ENCODE measurements at regions not wholly inside any gene's neighbourhood (a gene's known extent, or its start where the extent isn't known, plus 50 kb on each side); places are given as distances from the start of the nearest gene placed in this dataset.
A peak's percentile ranks its signal among the peaks of the same experiment; 100 is the strongest.

DNA sequence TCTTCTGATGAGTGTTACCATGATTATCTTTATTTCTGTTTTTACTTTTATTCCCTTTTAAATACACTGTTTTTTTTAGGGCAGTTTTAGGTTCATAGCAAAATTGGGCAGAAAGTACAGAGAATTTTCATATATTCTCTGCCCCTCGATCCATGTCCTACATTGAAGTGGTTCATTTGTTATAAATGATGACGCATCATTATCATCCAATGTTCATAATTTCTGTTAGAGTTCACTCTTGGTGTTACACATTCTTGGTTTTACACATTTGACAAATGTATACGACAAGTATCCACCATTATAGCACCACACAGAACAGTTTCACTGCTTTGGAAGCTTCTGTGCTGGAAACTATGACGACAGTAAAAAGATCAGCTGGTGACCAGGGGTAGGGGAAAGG lies 578.1 kb upstream of the AADAT start:
- no peak overlapping the region for H3K4me3 ChIP-seq
- no peaks in the 10 kb centered on the region for H3K36me3 ChIP-seq (ENCODE audit: control insufficient read depth, insufficient read depth, low read length)
- no peaks in the 10 kb centered on the region for H3K4me1 ChIP-seq (replicated peaks in 1 of 2; ENCODE audit: control insufficient read depth in 2 of 2, insufficient read depth in 2 of 2, low read length in 2 of 2)
- FAIRE-seq (no peak), DNase-seq (ENCODE audit: extremely low read depth in 1 of 4, low spot score in 3 of 4) (no peak), ATAC-seq (no peak)
- in situ Hi-C loops (cut with MboI) (no loop called here), intact Hi-C loops (cut with micrococcal nuclease) (no loop called here)
- H4K20me1 ChIP-seq (replicated peaks; ENCODE audit: control insufficient read depth, insufficient read depth, low read length) = no peaks in the 10 kb centered on the region
- POLR2A ChIA-PET = no interaction called here
- H3K9me3 ChIP-seq (replicated peaks; ENCODE audit: control insufficient read depth, insufficient read depth, low read depth, low read length) = no peaks in the 10 kb centered on the region
- H3K79me2 ChIP-seq (ENCODE audit: control insufficient read depth, insufficient read depth, low read length) = no peaks in the 10 kb centered on the region
- H2AFZ ChIP-seq (ENCODE audit: low read depth, low read length) = no peak overlapping the region
- BruUV-seq (replicated peaks) = no TSS peak
- CTCF ChIA-PET (ENCODE audit: low intra/inter-chr PET ratio) = no interaction called here
- no peak overlapping the region for H3K4me2 ChIP-seq (ENCODE audit: insufficient read depth, low read length)
- no peak overlapping the region for H3K9ac ChIP-seq (ENCODE audit: insufficient read depth in 1 of 2, low read depth in 2 of 2, low read length in 2 of 2)
- no peaks in the 10 kb centered on the region for H3K27me3 ChIP-seq (ENCODE audit: control insufficient read depth in 2 of 2, insufficient read depth in 2 of 2, low read length in 2 of 2)
- no peak for TF ChIP-seq ZNF12 (CRISPR knock-in tag; IDR thresholded peaks at IDR 0.05)
- TF ChIP-seq, protein P1, sequence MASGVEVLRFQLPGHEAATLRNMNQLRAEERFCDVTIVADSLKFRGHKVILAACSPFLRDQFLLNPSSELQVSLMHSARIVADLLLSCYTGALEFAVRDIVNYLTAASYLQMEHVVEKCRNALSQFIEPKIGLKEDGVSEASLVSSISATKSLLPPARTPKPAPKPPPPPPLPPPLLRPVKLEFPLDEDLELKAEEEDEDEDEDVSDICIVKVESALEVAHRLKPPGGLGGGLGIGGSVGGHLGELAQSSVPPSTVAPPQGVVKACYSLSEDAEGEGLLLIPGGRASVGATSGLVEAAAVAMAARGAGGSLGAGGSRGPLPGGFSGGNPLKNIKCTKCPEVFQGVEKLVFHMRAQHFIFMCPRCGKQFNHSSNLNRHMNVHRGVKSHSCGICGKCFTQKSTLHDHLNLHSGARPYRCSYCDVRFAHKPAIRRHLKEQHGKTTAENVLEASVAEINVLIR (CRISPR knock-in tag; IDR thresholded peaks at IDR 0.05) = no peak
- peak; percentile 44; the same call in 1 of the 2 replicates for TF ChIP-seq ZNF316 (IDR thresholded peaks at IDR 0.05)
- WGBS (ENCODE audit: insufficient coverage, low coverage, missing lambda C conversion rate) = 1% methylated on average over 4 of the region's 4 CpGs
- no peak overlapping the region for H3K27ac ChIP-seq (ENCODE audit: extremely low read depth, low read depth, low read length)
- H3K9me1 ChIP-seq (ENCODE audit: control insufficient read depth, insufficient read depth, low read length) = no peaks in the 10 kb centered on the region

DNA sequence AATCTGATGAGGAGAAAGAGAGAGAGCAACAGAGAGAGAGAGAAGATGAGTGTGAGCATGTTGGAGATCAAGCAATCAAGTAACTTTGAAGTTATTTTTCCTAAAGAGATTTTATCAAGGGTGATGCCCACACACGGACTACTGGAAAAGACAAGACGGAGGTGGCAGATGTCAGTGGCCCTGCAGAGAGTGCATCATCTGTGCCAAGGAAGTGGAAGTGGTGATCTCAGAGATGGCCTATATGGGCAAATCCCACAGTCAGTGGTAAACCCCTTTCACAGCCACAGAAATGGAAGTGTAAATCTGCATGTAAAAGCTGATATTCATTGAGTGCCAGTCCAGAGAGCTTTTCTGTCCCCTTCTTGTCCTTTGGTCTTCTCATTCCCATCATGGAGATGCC lies 577.2 kb upstream of the AADAT start:
- BruUV-seq (replicated peaks) = no TSS peak
- 0% methylated on average over 2 of the region's 2 CpGs for WGBS (ENCODE audit: insufficient coverage, low coverage, missing lambda C conversion rate)
- ChIA-PET POLR2A (no interaction called here), CTCF (ENCODE audit: low intra/inter-chr PET ratio) (no interaction called here)
- in situ Hi-C loops (cut with MboI) = no loop called here
- no peak overlapping the region for H3K4me3 ChIP-seq
- H3K79me2 ChIP-seq (ENCODE audit: control insufficient read depth, insufficient read depth, low read length) = no peaks in the 10 kb centered on the region
- H3K9ac ChIP-seq (ENCODE audit: insufficient read depth in 1 of 2, low read depth in 2 of 2, low read length in 2 of 2) = no peak overlapping the region
- H3K27me3 ChIP-seq (ENCODE audit: control insufficient read depth in 2 of 2, insufficient read depth in 2 of 2, low read length in 2 of 2) = no peaks in the 10 kb centered on the region
- H3K9me3 ChIP-seq (replicated peaks; ENCODE audit: control insufficient read depth, insufficient read depth, low read depth, low read length) = no peaks in the 10 kb centered on the region
- no peaks in the 10 kb centered on the region for H3K36me3 ChIP-seq (ENCODE audit: control insufficient read depth, insufficient read depth, low read length)
- no peak for FAIRE-seq
- H3K27ac ChIP-seq (ENCODE audit: extremely low read depth, low read depth, low read length) = no peak overlapping the region
- DNase-seq (ENCODE audit: extremely low read depth in 1 of 4, low spot score in 3 of 4) = no peak
- no peaks in the 10 kb centered on the region for H4K20me1 ChIP-seq (replicated peaks; ENCODE audit: control insufficient read depth, insufficient read depth, low read length)
- no peak overlapping the region for H3K4me2 ChIP-seq (ENCODE audit: insufficient read depth, low read length)
- H2AFZ ChIP-seq (ENCODE audit: low read depth, low read length) = no peak overlapping the region
- intact Hi-C loops (cut with micrococcal nuclease) = no loop called here
- no peak for ATAC-seq
- H3K4me1 ChIP-seq (replicated peaks in 1 of 2; ENCODE audit: control insufficient read depth in 2 of 2, insufficient read depth in 2 of 2, low read length in 2 of 2) = no peaks in the 10 kb centered on the region
- no peaks in the 10 kb centered on the region for H3K9me1 ChIP-seq (ENCODE audit: control insufficient read depth, insufficient read depth, low read length)
- no peak for TF ChIP-seq HDGF (IDR thresholded peaks at IDR 0.05)
- no peak for TF ChIP-seq MCM2 (IDR thresholded peaks at IDR 0.05; ENCODE audit: low read depth)
- TF ChIP-seq, protein P2, sequence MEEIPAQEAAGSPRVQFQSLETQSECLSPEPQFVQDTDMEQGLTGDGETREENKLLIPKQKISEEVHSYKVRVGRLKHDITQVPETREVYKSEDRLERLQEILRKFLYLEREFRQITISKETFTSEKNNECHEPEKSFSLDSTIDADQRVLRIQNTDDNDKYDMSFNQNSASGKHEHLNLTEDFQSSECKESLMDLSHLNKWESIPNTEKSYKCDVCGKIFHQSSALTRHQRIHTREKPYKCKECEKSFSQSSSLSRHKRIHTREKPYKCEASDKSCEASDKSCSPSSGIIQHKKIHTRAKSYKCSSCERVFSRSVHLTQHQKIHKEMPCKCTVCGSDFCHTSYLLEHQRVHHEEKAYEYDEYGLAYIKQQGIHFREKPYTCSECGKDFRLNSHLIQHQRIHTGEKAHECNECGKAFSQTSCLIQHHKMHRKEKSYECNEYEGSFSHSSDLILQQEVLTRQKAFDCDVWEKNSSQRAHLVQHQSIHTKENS (CRISPR knock-in tag; IDR thresholded peaks at IDR 0.05) = no peak
- no peak for TF ChIP-seq NCOA1 (IDR thresholded peaks at IDR 0.05; ENCODE audit: low read depth)
- TF ChIP-seq ADNP (tag; IDR thresholded peaks at IDR 0.05) = no peak
- TF ChIP-seq ESRRA (IDR thresholded peaks at IDR 0.05; ENCODE audit: borderline replicate concordance, low read depth) = no peak
- TF ChIP-seq JUND (IDR thresholded peaks at IDR 0.05; ENCODE audit: borderline replicate concordance, low read depth, low read length) = no peak
- TF ChIP-seq JUND (tag; IDR thresholded peaks at IDR 0.05; ENCODE audit: borderline replicate concordance, low read depth, low read length) = no peak

Data from K562 (cell line).